ENCODE measurements at regions not wholly inside any gene's neighbourhood (a gene's known extent, or its start where the extent isn't known, plus 50 kb on each side); places are given as distances from the start of the nearest gene placed in this dataset.

GRCh38 chr12:4024701-4025100, 151.5 kb upstream of the PARP11 start:
- TF ChIP-seq CTCF (IDR thresholded peaks at IDR 0.05) = no peak
- no peak for TF ChIP-seq POLR2A (IDR thresholded peaks at IDR 0.05)
